ENCODE measurements at regions not wholly inside any gene's neighbourhood (a gene's known extent, or its start where the extent isn't known, plus 50 kb on each side); places are given as distances from the start of the nearest gene placed in this dataset.
"Not testable (repeated sequence)": the region's sequence is repeated elsewhere in the genome, so short reads cannot be mapped to it uniquely, and the experiment has no call there.

- Histone ChIP-seq H2AFZ (ENCODE audit: low read length) (no peak overlapping the region), H3K9me2 (ENCODE audit: low read depth, low read length) (no peaks in the 10 kb centered on the region), H3K79me2 (ENCODE audit: insufficient read depth, low read length) (no peaks in the 10 kb centered on the region), H3K27ac (ENCODE audit: low read depth, low read length, poor library complexity, severe bottlenecking) (no peak overlapping the region), H3F3A (ENCODE audit: insufficient read depth, low read length) (no peaks in the 10 kb centered on the region), H3K9me3 (ENCODE audit: low read length) (no peaks in the 10 kb centered on the region), H3K4me2 (ENCODE audit: low read length) (no peak overlapping the region), H3K4me3 (ENCODE audit: low read depth, low read length, poor library complexity, severe bottlenecking) (no peak overlapping the region), H3K9ac (ENCODE audit: low read length) (no peak overlapping the region), H4K20me1 (ENCODE audit: insufficient read depth, low read length) (no peaks in the 10 kb centered on the region), H3K4me1 (ENCODE audit: insufficient read depth, low read length, severe bottlenecking) (no peaks in the 10 kb centered on the region), H3K36me3 (ENCODE audit: insufficient read depth, low read length) (no peaks in the 10 kb centered on the region), H3K27me3 (ENCODE audit: insufficient read depth, low read length) (no peaks in the 10 kb centered on the region)
- no peak for TF ChIP-seq EZH2 (IDR thresholded peaks at IDR 0.05; ENCODE audit: borderline replicate concordance, low read length)
- no peak for TF ChIP-seq CTCF (IDR thresholded peaks at IDR 0.05; ENCODE audit: low read length)
Observed at GRCh38 chrX:112473654-112474053, 206.1 kb downstream of the LHFPL1 start.

- TF ChIP-seq EZH2 (IDR thresholded peaks at IDR 0.05; ENCODE audit: borderline replicate concordance, low read length) = no peak
- no peak for TF ChIP-seq CTCF (IDR thresholded peaks at IDR 0.05; ENCODE audit: low read length)
- Histone ChIP-seq H3F3A (ENCODE audit: insufficient read depth, low read length) (no peaks in the 10 kb centered on the region), H3K27me3 (ENCODE audit: insufficient read depth, low read length) (no peaks in the 10 kb centered on the region), H3K27ac (ENCODE audit: low read depth, low read length, poor library complexity, severe bottlenecking) (no peak overlapping the region), H3K36me3 (ENCODE audit: insufficient read depth, low read length) (no peaks in the 10 kb centered on the region), H2AFZ (ENCODE audit: low read length) (no peak overlapping the region), H3K79me2 (ENCODE audit: insufficient read depth, low read length) (no peaks in the 10 kb centered on the region), H3K4me3 (ENCODE audit: low read depth, low read length, poor library complexity, severe bottlenecking) (no peak overlapping the region), H3K9me2 (ENCODE audit: low read depth, low read length) (no peaks in the 10 kb centered on the region), H3K4me1 (ENCODE audit: insufficient read depth, low read length, severe bottlenecking) (no peaks in the 10 kb centered on the region), H4K20me1 (ENCODE audit: insufficient read depth, low read length) (no peaks in the 10 kb centered on the region), H3K9ac (ENCODE audit: low read length) (no peak overlapping the region), H3K9me3 (ENCODE audit: low read length) (no peaks in the 10 kb centered on the region), H3K4me2 (ENCODE audit: low read length) (no peak overlapping the region)
Observed at GRCh38 chrX:112470551-112470950, 209.2 kb downstream of the LHFPL1 start.

- not testable (repeated sequence) for H3K27ac ChIP-seq (ENCODE audit: low read depth, low read length, poor library complexity, severe bottlenecking)
Observed at GRCh38 chrX:112461949-112462450, 217.7 kb downstream of the LHFPL1 start.

GRCh38 chrX:112457788-112458187, 221.9 kb downstream of the LHFPL1 start:
- H3K4me2 ChIP-seq (ENCODE audit: low read length) = no peak overlapping the region
- no peaks in the 10 kb centered on the region for H3K36me3 ChIP-seq (ENCODE audit: insufficient read depth, low read length)
- H3K9me3 ChIP-seq (ENCODE audit: low read length) = no peaks in the 10 kb centered on the region
- no peaks in the 10 kb centered on the region for H3K27me3 ChIP-seq (ENCODE audit: insufficient read depth, low read length)
- no peaks in the 10 kb centered on the region for H3K9me2 ChIP-seq (ENCODE audit: low read depth, low read length)
- H3K4me1 ChIP-seq (ENCODE audit: insufficient read depth, low read length, severe bottlenecking) = no peaks in the 10 kb centered on the region
- no peaks in the 10 kb centered on the region for H3F3A ChIP-seq (ENCODE audit: insufficient read depth, low read length)
- no peak overlapping the region for H2AFZ ChIP-seq (ENCODE audit: low read length)
- no peaks in the 10 kb centered on the region for H3K79me2 ChIP-seq (ENCODE audit: insufficient read depth, low read length)
- no peak overlapping the region for H3K9ac ChIP-seq (ENCODE audit: low read length)
- no peaks in the 10 kb centered on the region for H4K20me1 ChIP-seq (ENCODE audit: insufficient read depth, low read length)
- H3K27ac ChIP-seq (ENCODE audit: low read depth, low read length, poor library complexity, severe bottlenecking) = no peak overlapping the region
- no peak overlapping the region for H3K4me3 ChIP-seq (ENCODE audit: low read depth, low read length, poor library complexity, severe bottlenecking)
- TF ChIP-seq EZH2 (IDR thresholded peaks at IDR 0.05; ENCODE audit: borderline replicate concordance, low read length) = no peak
- no peak for TF ChIP-seq CTCF (IDR thresholded peaks at IDR 0.05; ENCODE audit: low read length)

More at GRCh38 chrX:112461949-112462450, 217.7 kb downstream of the LHFPL1 start:
- H2AFZ ChIP-seq (ENCODE audit: low read length); H3K4me2 ChIP-seq (ENCODE audit: low read length); H3K9ac ChIP-seq (ENCODE audit: low read length); H3K4me1 ChIP-seq (ENCODE audit: insufficient read depth, low read length, severe bottlenecking); H3K9me2 ChIP-seq (ENCODE audit: low read depth, low read length); H3K36me3 ChIP-seq (ENCODE audit: insufficient read depth, low read length); H3K9me3 ChIP-seq (ENCODE audit: low read length); H3F3A ChIP-seq (ENCODE audit: insufficient read depth, low read length); H3K79me2 ChIP-seq (ENCODE audit: insufficient read depth, low read length); H3K4me3 ChIP-seq (ENCODE audit: low read depth, low read length, poor library complexity, severe bottlenecking); H3K27me3 ChIP-seq (ENCODE audit: insufficient read depth, low read length); H4K20me1 ChIP-seq (ENCODE audit: insufficient read depth, low read length): not testable (repeated sequence)

Measured in OCI-LY1 (cell line).